GM06990 (cell line): ENCODE measurements at regions not wholly inside any gene's neighbourhood (a gene's known extent, or its start where the extent isn't known, plus 50 kb on each side); places are given as distances from the start of the nearest gene placed in this dataset.

Experiments
- DNase-seq: peaks from one replicate; pipeline ENCODE4 v3.0.0-alpha.2; 2011; ENCODE audit not compliant: insufficient read length; ENCODE audit errors: extremely low read depth
- H3K27me3 ChIP-seq: replicated peaks from 2 replicates; pipeline ENCODE4 v1.6.0; 2011; ENCODE audit warnings: low read length; ENCODE audit not compliant: control insufficient read depth, insufficient read depth
- H3K36me3 ChIP-seq: 2 replicates; pipeline ENCODE4 v1.5.1; 2011; ENCODE audit warnings: low read length; ENCODE audit not compliant: control insufficient read depth, insufficient read depth
- H3K4me3 ChIP-seq: replicated peaks from 2 replicates; pipeline ENCODE4 v1.5.1; 2011; ENCODE audit warnings: low read depth, mild to moderate bottlenecking, control low read depth, low read length
- TF ChIP-seq, protein P1 (sequence below): IDR thresholded peaks from 2 replicates; pipeline ENCODE4 v1.5.1; 2011; ENCODE audit warnings: low read length, control low read depth, mild to moderate bottlenecking, inconsistent platforms; ENCODE audit not compliant: insufficient read depth, poor library complexity, severe bottlenecking

DNA sequence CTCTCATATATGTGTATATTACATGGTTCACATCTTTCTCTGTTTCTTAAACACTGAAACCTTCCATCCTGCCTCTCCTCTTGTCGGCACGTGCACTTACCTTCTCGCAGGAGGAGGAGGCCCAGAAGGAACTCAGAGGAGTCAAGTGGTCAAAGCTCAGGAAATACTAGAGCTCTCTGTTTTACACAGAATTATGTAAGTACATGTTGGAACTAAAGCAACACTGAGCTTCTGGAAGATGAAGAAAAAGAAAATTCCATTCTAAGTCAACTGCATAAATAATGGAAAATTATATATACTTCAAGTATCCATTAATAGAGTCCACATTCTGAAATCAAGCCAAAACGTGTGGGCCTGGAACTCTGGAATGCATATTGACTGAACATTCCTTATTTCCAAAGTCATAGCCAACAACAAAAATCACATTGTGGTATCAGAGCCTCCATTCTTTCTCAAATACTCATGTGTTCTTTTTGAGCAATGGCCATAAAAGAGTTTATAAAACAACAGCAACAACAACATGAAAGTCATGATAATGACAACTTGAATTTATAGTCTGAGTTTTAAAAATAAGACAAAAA lies 121.5 kb upstream of the RAI14 start:
- H3K27me3 ChIP-seq: no peaks in the 10 kb centered on the region
- no peak overlapping the region for H3K4me3 ChIP-seq
- H3K36me3 ChIP-seq: no peaks in the 10 kb centered on the region
- TF ChIP-seq, protein P1, sequence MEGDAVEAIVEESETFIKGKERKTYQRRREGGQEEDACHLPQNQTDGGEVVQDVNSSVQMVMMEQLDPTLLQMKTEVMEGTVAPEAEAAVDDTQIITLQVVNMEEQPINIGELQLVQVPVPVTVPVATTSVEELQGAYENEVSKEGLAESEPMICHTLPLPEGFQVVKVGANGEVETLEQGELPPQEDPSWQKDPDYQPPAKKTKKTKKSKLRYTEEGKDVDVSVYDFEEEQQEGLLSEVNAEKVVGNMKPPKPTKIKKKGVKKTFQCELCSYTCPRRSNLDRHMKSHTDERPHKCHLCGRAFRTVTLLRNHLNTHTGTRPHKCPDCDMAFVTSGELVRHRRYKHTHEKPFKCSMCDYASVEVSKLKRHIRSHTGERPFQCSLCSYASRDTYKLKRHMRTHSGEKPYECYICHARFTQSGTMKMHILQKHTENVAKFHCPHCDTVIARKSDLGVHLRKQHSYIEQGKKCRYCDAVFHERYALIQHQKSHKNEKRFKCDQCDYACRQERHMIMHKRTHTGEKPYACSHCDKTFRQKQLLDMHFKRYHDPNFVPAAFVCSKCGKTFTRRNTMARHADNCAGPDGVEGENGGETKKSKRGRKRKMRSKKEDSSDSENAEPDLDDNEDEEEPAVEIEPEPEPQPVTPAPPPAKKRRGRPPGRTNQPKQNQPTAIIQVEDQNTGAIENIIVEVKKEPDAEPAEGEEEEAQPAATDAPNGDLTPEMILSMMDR: no peak
- no peak for DNase-seq

DNA sequence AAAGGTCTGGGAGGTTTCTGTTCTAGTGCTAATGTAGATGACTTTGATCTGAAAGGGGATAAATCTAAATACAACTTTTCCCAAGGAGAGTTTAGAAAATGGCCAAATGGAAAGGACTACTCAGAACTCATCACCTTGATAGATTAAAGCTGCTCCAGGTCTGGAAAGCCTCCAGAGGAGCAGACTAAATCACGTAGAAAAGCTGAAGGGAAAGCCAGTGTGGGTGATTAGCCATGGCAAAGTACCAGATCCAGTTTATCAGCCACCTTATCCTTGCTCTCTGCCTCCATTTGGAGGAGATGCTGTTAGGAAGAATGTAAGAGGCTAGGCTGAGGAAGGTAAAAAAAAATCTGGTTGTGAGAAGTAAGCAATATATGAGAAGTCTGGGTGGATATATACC lies 120.7 kb upstream of the RAI14 start:
- TF ChIP-seq, protein P1: no peak
- Histone ChIP-seq H3K36me3 (no peaks in the 10 kb centered on the region), H3K27me3 (no peaks in the 10 kb centered on the region), H3K4me3 (no peak overlapping the region)
- DNase-seq: no peak

- TF ChIP-seq, protein P1: no peak
These were observed 120.0 kb upstream of the RAI14 start for GRCh38 chr5:34535944-34536623.

GRCh38 chr5:34536699-34537098 lies 119.4 kb upstream of the RAI14 start:
- Histone ChIP-seq H3K4me3 (no peak overlapping the region), H3K27me3 (no peaks in the 10 kb centered on the region), H3K36me3 (no peaks in the 10 kb centered on the region)
- TF ChIP-seq, protein P1: no peak
- DNase-seq: no peak

More at GRCh38 chr5:34535944-34536623, 120.0 kb upstream of the RAI14 start:
- Histone ChIP-seq H3K4me3 (no peak overlapping the region), H3K27me3 (no peaks in the 10 kb centered on the region), H3K36me3 (no peaks in the 10 kb centered on the region)
- DNase-seq: no peak

DNA sequence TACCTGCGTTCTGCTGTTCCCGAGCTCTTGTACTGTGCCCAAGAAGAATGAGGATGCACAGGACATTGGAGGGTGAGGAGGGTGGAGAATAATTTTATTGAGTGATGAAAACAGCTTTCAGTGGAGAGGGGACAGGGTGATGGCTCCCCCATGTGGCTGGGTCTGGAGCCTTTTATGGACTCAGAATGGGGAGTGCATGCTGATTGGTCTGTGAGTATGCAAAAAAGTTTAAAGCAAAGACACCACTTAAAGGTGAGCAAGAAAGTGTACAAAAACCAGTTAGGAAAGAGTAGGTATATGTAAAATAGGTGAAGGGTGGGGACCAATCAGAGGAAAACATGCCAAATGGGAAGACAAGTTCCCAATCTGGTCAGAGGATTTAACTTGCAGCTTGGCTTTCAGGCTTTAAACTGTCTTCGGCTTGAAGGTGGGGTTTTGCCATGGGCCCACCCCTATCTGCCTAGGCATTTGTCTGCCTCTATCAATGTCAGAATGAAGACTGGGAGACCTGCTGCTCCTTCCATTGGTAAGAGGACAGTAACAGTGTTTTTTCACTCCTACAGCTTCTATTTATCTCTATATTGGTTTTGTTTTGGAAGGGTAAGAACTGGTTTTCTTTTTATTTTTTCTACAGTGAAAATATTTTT lies 118.0 kb upstream of the RAI14 start:
- DNase-seq: no peak
- Histone ChIP-seq H3K36me3 (no peaks in the 10 kb centered on the region), H3K4me3 (no peak overlapping the region), H3K27me3 (no peaks in the 10 kb centered on the region)
- TF ChIP-seq, protein P1: peak; percentile 57
